PC-3 (cell line): ENCODE measurements at regions not wholly inside any gene's neighbourhood (a gene's known extent, or its start where the extent isn't known, plus 50 kb on each side); places are given as distances from the start of the nearest gene placed in this dataset.
A peak's percentile ranks its signal among the peaks of the same experiment; 100 is the strongest.

ENCODE experiments used
- ATAC-seq: fragments of 200-7000 bp; cut with Tn5 transposase; 2 replicates; pipeline ENCODE4 v1.9.1; 2020; ENCODE audit warnings: mild to moderate bottlenecking, moderate library complexity
- BruUV-seq: library from RNA; stranded (reverse); fragments of 400-500 nt; replicated peaks from 2 replicates; lab custom pipeline; 2021; lab: Mats Ljungman, UMichigan
- CTCF ChIA-PET: fragments of 300-600 bp; sonication (Branson Sonifier 250); formaldehyde crosslinking; loops from one replicate; lab custom pipeline; 2022; ENCODE audit warnings: antibody characterized with exemption; lab: Charles Lee
- POLR2A ChIA-PET: fragments of 300-600 bp; sonication (Branson Sonifier 250); formaldehyde crosslinking; loops from one replicate; lab custom pipeline; 2022; ENCODE audit warnings: antibody characterized with exemption; ENCODE audit not compliant: unreplicated experiment; lab: Charles Lee
- DNase-seq: peaks from one replicate; pipeline ENCODE4 v3.0.0-alpha.2; 2015
- H2AFZ ChIP-seq: fragments of 300-600 bp; sonication (generic); 2 replicates; pipeline ENCODE4 v1.6.0; 2016; ENCODE audit warnings: antibody characterized with exemption, low read length
- H3F3A ChIP-seq: fragments of 300-600 bp; sonication (generic); one replicate; pipeline ENCODE4 v1.6.0; 2017; ENCODE audit warnings: antibody characterized with exemption, low read length, control low read depth, mild to moderate bottlenecking; ENCODE audit not compliant: unreplicated experiment
- H3K27ac ChIP-seq: fragments of 300-600 bp; sonication (generic); 2 replicates; pipeline ENCODE4 v1.5.1; 2016; ENCODE audit warnings: mild to moderate bottlenecking, low read length
- H3K27me3 ChIP-seq: fragments of 300-600 bp; sonication (generic); 2 replicates; pipeline ENCODE4 v1.6.1; 2016; ENCODE audit warnings: low read length, mixed read lengths
- H3K36me3 ChIP-seq: fragments of 300-600 bp; sonication (generic); 2 replicates; pipeline ENCODE4 v1.6.1; 2016; ENCODE audit warnings: low read depth, mixed run types, low read length, mixed read lengths
- H3K4me1 ChIP-seq: fragments of 300-600 bp; sonication (generic); 2 replicates; pipeline ENCODE4 v1.5.1; 2016; ENCODE audit warnings: low read length; ENCODE audit not compliant: insufficient read depth
- H3K4me2 ChIP-seq: fragments of 300-600 bp; sonication (generic); 2 replicates; pipeline ENCODE4 v1.6.0; 2016; ENCODE audit warnings: low read length
- H3K4me3 ChIP-seq: fragments of 300-600 bp; sonication (generic); 2 replicates; pipeline ENCODE4 v1.5.1; 2016; ENCODE audit warnings: mild to moderate bottlenecking, low read length, mixed read lengths
- H3K79me2 ChIP-seq: fragments of 300-600 bp; sonication (generic); 2 replicates; pipeline ENCODE4 v1.6.1; 2017; ENCODE audit warnings: low read length, mixed read lengths
- H3K9ac ChIP-seq: fragments of 300-600 bp; sonication (generic); 2 replicates; pipeline ENCODE4 v1.6.0; 2016; ENCODE audit warnings: mild to moderate bottlenecking, low read length
- H3K9me2 ChIP-seq: fragments of 300-600 bp; sonication (generic); replicated peaks from 2 replicates; pipeline ENCODE4 v1.6.1; 2016; ENCODE audit warnings: mixed run types, low read length, mixed read lengths
- H3K9me3 ChIP-seq: fragments of 300-600 bp; sonication (generic); 2 replicates; pipeline ENCODE4 v1.6.1; 2016; ENCODE audit warnings: low read length, mixed read lengths
- H4K20me1 ChIP-seq: fragments of 300-600 bp; sonication (generic); 2 replicates; pipeline ENCODE4 v1.6.1; 2016; ENCODE audit warnings: low read length, mixed read lengths
- EZH2 ChIP-seq: fragments of 300-600 bp; sonication (generic); IDR thresholded peaks from one replicate; pipeline ENCODE4 v1.6.1; 2017; ENCODE audit warnings: antibody characterized with exemption, mild to moderate bottlenecking, low read length; ENCODE audit not compliant: unreplicated experiment
- EZH2phosphoT487 ChIP-seq: fragments of 300-600 bp; sonication (generic); IDR thresholded peaks from 2 replicates; pipeline ENCODE4 v1.6.1; 2018; ENCODE audit warnings: mild to moderate bottlenecking, antibody characterized with exemption, low read length, borderline replicate concordance
- intact Hi-C: fragments of 100-400 bp; cut with micrococcal nuclease; formaldehyde crosslinking; loops from 2 replicates; pipeline ENCODE4 v1.9.0; 2023
- TF ChIP-seq, protein P1 (sequence below): fragments of 300-600 bp; sonication (generic); conservative IDR thresholded peaks from 2 replicates; pipeline ENCODE4 v1.5.1; 2017; ENCODE audit warnings: antibody characterized with exemption, low read depth, mild to moderate bottlenecking, low read length

- H3K4me3 ChIP-seq: no peak overlapping the region
- no peak overlapping the region for H3K27ac ChIP-seq
- H3K36me3 ChIP-seq: no peaks in the 10 kb centered on the region
- H3K4me2 ChIP-seq: peak overlapping the region; percentile 9
- no TSS peak for BruUV-seq
- intact Hi-C loops: no loop called here
- ChIA-PET POLR2A (no interaction called here), CTCF (no interaction called here)
- no peaks in the 10 kb centered on the region for H3K79me2 ChIP-seq
- no peaks in the 10 kb centered on the region for H3K27me3 ChIP-seq
- no peaks in the 10 kb centered on the region for H3K9me2 ChIP-seq
- H3K4me1 ChIP-seq: peaks cover 36% of the 10 kb centered on the region
- no peak overlapping the region for H2AFZ ChIP-seq
- H3K9ac ChIP-seq: no peak overlapping the region
- no peak for ATAC-seq
- H3K9me3 ChIP-seq: no peaks in the 10 kb centered on the region
- H3F3A ChIP-seq: no peaks in the 10 kb centered on the region
- TF ChIP-seq, protein P1, sequence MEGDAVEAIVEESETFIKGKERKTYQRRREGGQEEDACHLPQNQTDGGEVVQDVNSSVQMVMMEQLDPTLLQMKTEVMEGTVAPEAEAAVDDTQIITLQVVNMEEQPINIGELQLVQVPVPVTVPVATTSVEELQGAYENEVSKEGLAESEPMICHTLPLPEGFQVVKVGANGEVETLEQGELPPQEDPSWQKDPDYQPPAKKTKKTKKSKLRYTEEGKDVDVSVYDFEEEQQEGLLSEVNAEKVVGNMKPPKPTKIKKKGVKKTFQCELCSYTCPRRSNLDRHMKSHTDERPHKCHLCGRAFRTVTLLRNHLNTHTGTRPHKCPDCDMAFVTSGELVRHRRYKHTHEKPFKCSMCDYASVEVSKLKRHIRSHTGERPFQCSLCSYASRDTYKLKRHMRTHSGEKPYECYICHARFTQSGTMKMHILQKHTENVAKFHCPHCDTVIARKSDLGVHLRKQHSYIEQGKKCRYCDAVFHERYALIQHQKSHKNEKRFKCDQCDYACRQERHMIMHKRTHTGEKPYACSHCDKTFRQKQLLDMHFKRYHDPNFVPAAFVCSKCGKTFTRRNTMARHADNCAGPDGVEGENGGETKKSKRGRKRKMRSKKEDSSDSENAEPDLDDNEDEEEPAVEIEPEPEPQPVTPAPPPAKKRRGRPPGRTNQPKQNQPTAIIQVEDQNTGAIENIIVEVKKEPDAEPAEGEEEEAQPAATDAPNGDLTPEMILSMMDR: no peak
- no peak for TF ChIP-seq EZH2
- TF ChIP-seq EZH2phosphoT487: no peak
- H4K20me1 ChIP-seq: no peaks in the 10 kb centered on the region
- no peak for DNase-seq
These were observed 56.3 kb upstream of the SPATA31E1 start for GRCh38 chr9:87826331-87826730.

GRCh38 chr9:87827341-87827740 lies 55.3 kb upstream of the SPATA31E1 start:
- ATAC-seq: no peak
- no peak for TF ChIP-seq EZH2phosphoT487
- TF ChIP-seq, protein P1: no peak
- TF ChIP-seq EZH2: no peak
- Histone ChIP-seq H3K9me3 (no peaks in the 10 kb centered on the region), H3K4me2 (peak overlapping the region; percentile 9; the same call in 1 of the 2 replicates), H3K79me2 (no peaks in the 10 kb centered on the region), H3F3A (no peaks in the 10 kb centered on the region), H3K27me3 (no peaks in the 10 kb centered on the region), H3K4me1 (peaks cover 36% of the 10 kb centered on the region), H3K9me2 (no peaks in the 10 kb centered on the region), H3K4me3 (no peak overlapping the region), H2AFZ (no peak overlapping the region), H4K20me1 (no peaks in the 10 kb centered on the region), H3K36me3 (no peaks in the 10 kb centered on the region), H3K27ac (peak overlapping the region; percentile 39; the same call in 1 of the 2 replicates), H3K9ac (no peak overlapping the region)
- no TSS peak for BruUV-seq
- peak; percentile 71 for DNase-seq
- ChIA-PET CTCF (no interaction called here), POLR2A (no interaction called here)
- intact Hi-C loops: no loop called here

- Histone ChIP-seq H3K9me3 (no peaks in the 10 kb centered on the region), H3K27ac (no peak overlapping the region), H3K9me2 (no peaks in the 10 kb centered on the region), H3K9ac (no peak overlapping the region), H3K4me3 (no peak overlapping the region), H3K79me2 (no peaks in the 10 kb centered on the region), H3K4me1 (peaks cover 36% of the 10 kb centered on the region), H3K27me3 (no peaks in the 10 kb centered on the region), H3K36me3 (no peaks in the 10 kb centered on the region), H4K20me1 (no peaks in the 10 kb centered on the region), H2AFZ (no peak overlapping the region), H3F3A (no peaks in the 10 kb centered on the region), H3K4me2 (no peak overlapping the region)
- intact Hi-C loops: no loop called here
- peak; percentile 30 for DNase-seq
- ATAC-seq: no peak
- CTCF ChIA-PET: no interaction called here
- no TSS peak for BruUV-seq
- TF ChIP-seq, protein P1: no peak
- TF ChIP-seq EZH2 (no peak), EZH2phosphoT487 (no peak)
- POLR2A ChIA-PET: no interaction called here
These were observed 52.9 kb upstream of the SPATA31E1 start for GRCh38 chr9:87829756-87830155.
